ENCODE measurements at regions not wholly inside any gene's neighbourhood (a gene's known extent, or its start where the extent isn't known, plus 50 kb on each side); places are given as distances from the start of the nearest gene placed in this dataset.

DNA sequence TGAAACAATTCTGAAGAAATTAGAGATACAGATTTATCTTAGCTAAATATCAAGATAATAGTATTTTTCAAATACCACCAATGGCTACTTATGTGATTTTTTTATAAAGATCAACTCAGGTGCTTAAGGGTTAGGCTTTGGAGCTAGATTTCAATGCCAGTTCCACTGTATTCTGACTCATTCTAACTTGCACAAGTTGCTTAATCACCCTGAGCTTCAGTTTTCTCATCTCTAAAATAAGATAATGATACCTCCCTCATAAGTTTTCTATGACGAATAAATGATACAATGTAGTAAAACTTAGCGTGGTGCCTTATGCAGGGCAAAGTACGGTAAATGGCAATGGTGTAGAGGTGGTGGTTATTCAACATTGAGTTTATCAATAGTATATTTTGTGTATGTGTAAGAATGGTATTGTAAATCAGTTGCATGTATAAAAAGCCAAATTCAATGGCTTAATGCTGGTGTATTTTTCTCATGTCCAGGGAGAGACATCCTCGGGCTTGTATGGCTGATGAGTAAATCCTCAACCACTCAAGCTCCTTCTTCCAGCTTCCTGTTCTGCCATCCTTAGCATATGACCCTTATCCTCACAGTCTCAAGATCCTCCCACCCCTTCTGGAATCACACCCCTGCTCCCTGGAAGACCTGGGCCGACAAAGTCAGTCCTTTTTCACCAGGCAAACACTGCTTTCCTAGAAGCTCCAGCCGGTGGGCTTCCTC lies 505.9 kb upstream of the CFAP20DC start:
- Histone ChIP-seq H3K4me1 (ENCODE audit: control insufficient read depth in 4 of 4, insufficient read depth in 4 of 4, low read length in 3 of 4) (no peaks in the 10 kb centered on the region), H3K27me3 (ENCODE audit: control insufficient read depth in 4 of 4, insufficient read depth in 4 of 4, low read length in 3 of 4) (peaks cover 0 to 3% (median 0%) of the 10 kb centered on the region in 4 donors), H3K9ac (ENCODE audit: low read depth in 1 of 2, low read length in 2 of 2) (no peak overlapping the region), H3K4me3 (ENCODE audit: low read depth in 1 of 3, low read length in 3 of 3) (no peak overlapping the region), H3K9me3 (ENCODE audit: control insufficient read depth in 4 of 4, low read length in 3 of 4) (no peaks in the 10 kb centered on the region), H3K27ac (ENCODE audit: low read depth in 1 of 2, low read length in 2 of 2) (no peak overlapping the region), H3K36me3 (ENCODE audit: control insufficient read depth in 4 of 4, insufficient read depth in 3 of 4, low read depth in 1 of 4, low read length in 3 of 4) (no peaks in the 10 kb centered on the region)
- TF ChIP-seq FOXA2 (IDR thresholded peaks at IDR 0.05) (no peak), FOXA1 (IDR thresholded peaks at IDR 0.05) (no peak), RAD21 (IDR thresholded peaks at IDR 0.05) (no peak), ZBTB33 (IDR thresholded peaks at IDR 0.05) (no peak), GABPA (IDR thresholded peaks at IDR 0.05 in 1 of 2, conservative IDR thresholded peaks at IDR 0.05 in 1 of 2) (no peak), CTCF (IDR thresholded peaks at IDR 0.05; ENCODE audit: low read depth, low read length, missing input control) (no peak), REST (IDR thresholded peaks at IDR 0.05) (no peak), NR2F2 (IDR thresholded peaks at IDR 0.05) (no peak), EGR1 (IDR thresholded peaks at IDR 0.05; ENCODE audit: low read depth in 2 of 2) (no peak), SP1 (IDR thresholded peaks at IDR 0.05) (no peak), JUND (IDR thresholded peaks at IDR 0.05) (no peak), HNF4A (conservative IDR thresholded peaks at IDR 0.05) (no peak), YY1 (IDR thresholded peaks at IDR 0.05) (no peak), TAF1 (conservative IDR thresholded peaks at IDR 0.05) (no peak)
- TF ChIP-seq, protein P1, sequence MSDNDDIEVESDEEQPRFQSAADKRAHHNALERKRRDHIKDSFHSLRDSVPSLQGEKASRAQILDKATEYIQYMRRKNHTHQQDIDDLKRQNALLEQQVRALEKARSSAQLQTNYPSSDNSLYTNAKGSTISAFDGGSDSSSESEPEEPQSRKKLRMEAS (IDR thresholded peaks at IDR 0.05) = no peak
- 81% methylated on average over 6 of the region's 6 CpGs for WGBS
- no peak for DNase-seq (ENCODE audit: low spot score)

DNA sequence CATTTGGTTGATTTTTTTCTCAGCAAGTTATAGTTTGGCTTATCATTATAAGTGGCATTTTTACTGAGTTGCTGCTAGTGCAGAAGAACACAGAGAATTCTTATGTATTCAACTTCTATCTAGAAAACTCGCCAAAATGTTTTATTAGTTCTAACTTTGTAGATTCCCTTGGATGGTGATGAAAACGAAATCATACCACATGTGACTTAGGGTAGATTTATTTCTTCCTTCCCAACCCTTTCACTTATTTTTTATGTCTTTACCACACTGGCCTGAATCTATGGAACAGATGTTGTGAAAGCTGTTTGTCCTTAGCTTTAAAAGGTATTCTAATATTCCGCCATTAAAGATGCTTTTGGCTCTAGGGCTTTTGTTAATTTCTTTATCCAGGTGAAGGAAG lies 503.3 kb upstream of the CFAP20DC start:
- H3K9me3 ChIP-seq (ENCODE audit: control insufficient read depth in 4 of 4, low read length in 3 of 4) = no peaks in the 10 kb centered on the region
- H3K27me3 ChIP-seq (ENCODE audit: control insufficient read depth in 4 of 4, insufficient read depth in 4 of 4, low read length in 3 of 4) = peaks cover 0 to 3% (median 0%) of the 10 kb centered on the region in 4 donors
- no peaks in the 10 kb centered on the region for H3K4me1 ChIP-seq (ENCODE audit: control insufficient read depth in 4 of 4, insufficient read depth in 4 of 4, low read length in 3 of 4)
- no peak overlapping the region for H3K4me3 ChIP-seq (ENCODE audit: low read depth in 1 of 3, low read length in 3 of 3)
- no peaks in the 10 kb centered on the region for H3K36me3 ChIP-seq (ENCODE audit: control insufficient read depth in 4 of 4, insufficient read depth in 3 of 4, low read depth in 1 of 4, low read length in 3 of 4)
- TF ChIP-seq FOXA2 (IDR thresholded peaks at IDR 0.05) (no peak), RXRA (IDR thresholded peaks at IDR 0.05) (no peak), YY1 (IDR thresholded peaks at IDR 0.05) (no peak), SP1 (IDR thresholded peaks at IDR 0.05) (no peak), JUND (IDR thresholded peaks at IDR 0.05) (no peak)
- no peak overlapping the region for H3K9ac ChIP-seq (ENCODE audit: low read depth in 1 of 2, low read length in 2 of 2)
- no peak for DNase-seq (ENCODE audit: low spot score)
- no peak overlapping the region for H3K27ac ChIP-seq (ENCODE audit: low read depth in 1 of 2, low read length in 2 of 2)
- 76% methylated on average over 3 of the region's 3 CpGs for WGBS
